ENCODE measurements at regions not wholly inside any gene's neighbourhood (a gene's known extent, or its start where the extent isn't known, plus 50 kb on each side); places are given as distances from the start of the nearest gene placed in this dataset.
"Not testable (repeated sequence)": the region's sequence is repeated elsewhere in the genome, so short reads cannot be mapped to it uniquely, and the experiment has no call there.

GRCh38 chr20:4439461-4439860 is 190.4 kb upstream of the ADRA1D start:
- Histone ChIP-seq H3K4me1 (ENCODE audit: low read length) (no peaks in the 10 kb centered on the region), H3K27me3 (ENCODE audit: low read length) (no peaks in the 10 kb centered on the region), H3K4me3 (ENCODE audit: low read length) (no peak overlapping the region), H3K36me3 (ENCODE audit: insufficient read depth, low read length) (no peaks in the 10 kb centered on the region), H2AFZ (ENCODE audit: low read length) (no peak overlapping the region), H4K20me1 (ENCODE audit: insufficient read depth, low read depth, low read length) (no peaks in the 10 kb centered on the region), H3K9me2 (replicated peaks; ENCODE audit: insufficient read depth, low read length) (no peaks in the 10 kb centered on the region), H3K9me3 (ENCODE audit: low read length) (no peaks in the 10 kb centered on the region), H3K27ac (ENCODE audit: low read length) (no peak overlapping the region), H3K79me2 (ENCODE audit: low read length) (no peaks in the 10 kb centered on the region), H3K4me2 (ENCODE audit: low read depth, low read length, poor library complexity, severe bottlenecking) (no peak overlapping the region), H3K9ac (ENCODE audit: low read length) (no peak overlapping the region)
- no peak for DNase-seq

GRCh38 chr20:4437131-4437530 is 188.0 kb upstream of the ADRA1D start:
- H3K9me3 ChIP-seq (ENCODE audit: low read length), result no peaks in the 10 kb centered on the region
- no peak overlapping the region for H3K27ac ChIP-seq (ENCODE audit: low read length)
- no peaks in the 10 kb centered on the region for H3K27me3 ChIP-seq (ENCODE audit: low read length)
- H3K36me3 ChIP-seq (ENCODE audit: insufficient read depth, low read length), result no peaks in the 10 kb centered on the region
- H3K9ac ChIP-seq (ENCODE audit: low read length), result no peak overlapping the region
- H3K4me1 ChIP-seq (ENCODE audit: low read length), result no peaks in the 10 kb centered on the region
- H2AFZ ChIP-seq (ENCODE audit: low read length), result no peak overlapping the region
- no peak overlapping the region for H3K4me2 ChIP-seq (ENCODE audit: low read depth, low read length, poor library complexity, severe bottlenecking)
- H3K79me2 ChIP-seq (ENCODE audit: low read length), result no peaks in the 10 kb centered on the region
- H3K4me3 ChIP-seq (ENCODE audit: low read length), result no peak overlapping the region
- H4K20me1 ChIP-seq (ENCODE audit: insufficient read depth, low read depth, low read length), result no peaks in the 10 kb centered on the region
- DNase-seq, result no peak
- no peaks in the 10 kb centered on the region for H3K9me2 ChIP-seq (replicated peaks; ENCODE audit: insufficient read depth, low read length)

DNA sequence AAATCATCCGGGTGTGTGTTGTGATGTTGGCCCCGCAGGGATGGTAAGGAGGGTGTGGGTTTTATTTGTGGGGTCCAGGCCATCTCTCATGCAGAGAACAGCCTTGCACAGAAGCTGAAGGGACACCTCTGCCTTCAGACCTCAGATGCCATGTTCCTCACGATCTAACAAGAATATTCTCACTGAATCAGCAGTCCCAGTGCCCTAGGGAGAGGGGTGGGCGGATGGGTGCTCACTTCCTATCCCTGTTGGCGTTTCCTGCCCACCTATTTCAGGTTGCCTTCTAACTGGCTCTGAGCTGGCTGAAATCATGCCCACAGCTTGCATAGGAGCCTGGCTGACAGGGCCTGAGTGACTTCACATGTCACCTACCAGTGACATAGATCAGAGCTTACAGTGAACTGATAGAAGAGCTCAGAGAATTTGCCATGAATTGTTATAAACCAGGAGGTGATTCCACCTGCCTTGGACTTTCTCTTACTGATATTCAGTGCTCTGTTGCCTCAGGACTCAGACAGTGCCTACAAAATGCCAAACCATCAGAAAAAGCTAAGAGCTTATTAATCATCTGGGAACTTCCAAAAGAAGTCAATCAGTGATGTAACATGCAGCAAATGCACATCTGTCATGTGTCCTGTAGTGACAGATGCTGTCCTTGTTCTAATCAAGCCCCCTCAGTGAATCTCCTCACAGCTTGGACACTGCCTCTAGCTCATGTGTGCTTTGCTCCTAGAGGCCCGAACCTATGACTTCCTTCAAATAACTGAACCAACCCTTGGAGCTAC is 186.8 kb upstream of the ADRA1D start:
- H3K4me2 ChIP-seq (ENCODE audit: low read depth, low read length, poor library complexity, severe bottlenecking), result no peak overlapping the region

GRCh38 chr20:4435225-4435624 is 186.1 kb upstream of the ADRA1D start:
- no peak overlapping the region for H2AFZ ChIP-seq (ENCODE audit: low read length)
- H3K27me3 ChIP-seq (ENCODE audit: low read length), result no peaks in the 10 kb centered on the region

More for the DNA sequence above, 186.8 kb upstream of the ADRA1D start:
- no peak overlapping the region for H3K9ac ChIP-seq (ENCODE audit: low read length)
- H3K79me2 ChIP-seq (ENCODE audit: low read length), result no peaks in the 10 kb centered on the region
- no peak for DNase-seq
- no peak overlapping the region for H3K27ac ChIP-seq (ENCODE audit: low read length)
- H4K20me1 ChIP-seq (ENCODE audit: insufficient read depth, low read depth, low read length), result no peaks in the 10 kb centered on the region
- H3K9me2 ChIP-seq (replicated peaks; ENCODE audit: insufficient read depth, low read length), result no peaks in the 10 kb centered on the region
- no peaks in the 10 kb centered on the region for H3K27me3 ChIP-seq (ENCODE audit: low read length)
- no peak overlapping the region for H3K4me3 ChIP-seq (ENCODE audit: low read length)
- H3K36me3 ChIP-seq (ENCODE audit: insufficient read depth, low read length), result no peaks in the 10 kb centered on the region
- H2AFZ ChIP-seq (ENCODE audit: low read length), result no peak overlapping the region
- H3K9me3 ChIP-seq (ENCODE audit: low read length), result no peaks in the 10 kb centered on the region
- H3K4me1 ChIP-seq (ENCODE audit: low read length), result no peaks in the 10 kb centered on the region

DNA sequence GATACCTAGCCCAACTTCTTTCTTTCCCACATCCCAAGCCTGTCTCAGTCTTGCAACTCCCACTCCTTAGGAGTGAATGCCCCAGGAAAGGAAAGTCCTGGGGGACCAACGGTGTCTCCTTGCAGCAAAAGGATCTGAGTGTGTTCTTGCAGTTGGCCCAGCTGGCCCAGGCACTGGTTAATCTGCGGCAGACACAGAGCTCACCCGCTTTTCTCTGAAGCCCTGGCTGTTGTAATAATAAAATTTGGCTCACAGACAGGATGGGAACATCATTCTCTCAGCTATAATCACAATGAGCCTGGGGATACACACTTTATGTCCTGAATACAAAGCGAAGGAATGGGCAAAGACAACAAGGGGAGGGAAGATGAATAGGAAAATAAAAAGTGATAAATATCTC is 185.6 kb upstream of the ADRA1D start:
- DNase-seq, result no peak
- Histone ChIP-seq H2AFZ (ENCODE audit: low read length) (no peak overlapping the region), H4K20me1 (ENCODE audit: insufficient read depth, low read depth, low read length) (no peaks in the 10 kb centered on the region), H3K9ac (ENCODE audit: low read length) (no peak overlapping the region), H3K4me2 (ENCODE audit: low read depth, low read length, poor library complexity, severe bottlenecking) (no peak overlapping the region), H3K27ac (ENCODE audit: low read length) (no peak overlapping the region), H3K79me2 (ENCODE audit: low read length) (no peaks in the 10 kb centered on the region), H3K9me2 (replicated peaks; ENCODE audit: insufficient read depth, low read length) (no peaks in the 10 kb centered on the region), H3K9me3 (ENCODE audit: low read length) (no peaks in the 10 kb centered on the region), H3K27me3 (ENCODE audit: low read length) (no peaks in the 10 kb centered on the region), H3K4me3 (ENCODE audit: low read length) (no peak overlapping the region), H3K4me1 (ENCODE audit: low read length) (no peaks in the 10 kb centered on the region), H3K36me3 (ENCODE audit: insufficient read depth, low read length) (no peaks in the 10 kb centered on the region)

More at GRCh38 chr20:4435225-4435624, 186.1 kb upstream of the ADRA1D start:
- Histone ChIP-seq H3K79me2 (ENCODE audit: low read length) (no peaks in the 10 kb centered on the region), H3K4me1 (ENCODE audit: low read length) (no peaks in the 10 kb centered on the region), H3K4me3 (ENCODE audit: low read length) (no peak overlapping the region), H3K4me2 (ENCODE audit: low read depth, low read length, poor library complexity, severe bottlenecking) (no peak overlapping the region), H3K9me2 (replicated peaks; ENCODE audit: insufficient read depth, low read length) (no peaks in the 10 kb centered on the region), H3K27ac (ENCODE audit: low read length) (no peak overlapping the region), H3K9ac (ENCODE audit: low read length) (no peak overlapping the region), H4K20me1 (ENCODE audit: insufficient read depth, low read depth, low read length) (no peaks in the 10 kb centered on the region), H3K9me3 (ENCODE audit: low read length) (no peaks in the 10 kb centered on the region), H3K36me3 (ENCODE audit: insufficient read depth, low read length) (no peaks in the 10 kb centered on the region)
- no peak for DNase-seq

DNA sequence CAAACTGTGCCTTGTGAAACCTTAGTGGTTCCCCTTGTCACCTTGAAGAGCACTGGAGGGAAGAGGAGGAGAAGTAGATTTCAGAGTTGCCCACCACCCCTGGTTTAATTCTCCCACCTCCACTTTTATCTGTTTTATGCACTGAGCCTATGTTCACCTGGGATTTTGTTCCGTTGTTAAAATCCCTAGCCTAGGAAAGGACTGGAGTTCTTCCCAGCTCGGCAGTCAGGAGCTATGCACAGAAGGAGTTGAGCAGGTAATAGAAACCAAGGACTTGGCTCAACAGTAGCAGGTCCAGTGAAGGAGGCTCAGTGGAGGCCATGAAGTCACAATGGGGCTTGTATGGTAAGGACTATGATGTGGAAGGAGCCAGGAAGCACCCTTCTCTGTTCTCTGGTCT is 182.4 kb upstream of the ADRA1D start:
- no peaks in the 10 kb centered on the region for H3K9me3 ChIP-seq (ENCODE audit: low read length)
- no peak overlapping the region for H3K9ac ChIP-seq (ENCODE audit: low read length)
- no peaks in the 10 kb centered on the region for H3K27me3 ChIP-seq (ENCODE audit: low read length)
- no peaks in the 10 kb centered on the region for H3K79me2 ChIP-seq (ENCODE audit: low read length)
- no peak overlapping the region for H3K4me3 ChIP-seq (ENCODE audit: low read length)
- H3K36me3 ChIP-seq (ENCODE audit: insufficient read depth, low read length), result no peaks in the 10 kb centered on the region
- H3K4me2 ChIP-seq (ENCODE audit: low read depth, low read length, poor library complexity, severe bottlenecking), result no peak overlapping the region
- no peaks in the 10 kb centered on the region for H4K20me1 ChIP-seq (ENCODE audit: insufficient read depth, low read depth, low read length)
- no peaks in the 10 kb centered on the region for H3K9me2 ChIP-seq (replicated peaks; ENCODE audit: insufficient read depth, low read length)
- no peak for DNase-seq
- no peaks in the 10 kb centered on the region for H3K4me1 ChIP-seq (ENCODE audit: low read length)
- no peak overlapping the region for H3K27ac ChIP-seq (ENCODE audit: low read length)
- H2AFZ ChIP-seq (ENCODE audit: low read length), result no peak overlapping the region

GRCh38 chr20:4430826-4431225 is 181.7 kb upstream of the ADRA1D start:
- not testable (repeated sequence) for H3K9ac ChIP-seq (ENCODE audit: low read length); DNase-seq; H3K27me3 ChIP-seq (ENCODE audit: low read length); H4K20me1 ChIP-seq (ENCODE audit: insufficient read depth, low read depth, low read length); H3K27ac ChIP-seq (ENCODE audit: low read length); H3K36me3 ChIP-seq (ENCODE audit: insufficient read depth, low read length); H3K4me1 ChIP-seq (ENCODE audit: low read length); H3K4me2 ChIP-seq (ENCODE audit: low read depth, low read length, poor library complexity, severe bottlenecking); H2AFZ ChIP-seq (ENCODE audit: low read length); H3K4me3 ChIP-seq (ENCODE audit: low read length); H3K79me2 ChIP-seq (ENCODE audit: low read length); H3K9me3 ChIP-seq (ENCODE audit: low read length); H3K9me2 ChIP-seq (replicated peaks; ENCODE audit: insufficient read depth, low read length)

DNA sequence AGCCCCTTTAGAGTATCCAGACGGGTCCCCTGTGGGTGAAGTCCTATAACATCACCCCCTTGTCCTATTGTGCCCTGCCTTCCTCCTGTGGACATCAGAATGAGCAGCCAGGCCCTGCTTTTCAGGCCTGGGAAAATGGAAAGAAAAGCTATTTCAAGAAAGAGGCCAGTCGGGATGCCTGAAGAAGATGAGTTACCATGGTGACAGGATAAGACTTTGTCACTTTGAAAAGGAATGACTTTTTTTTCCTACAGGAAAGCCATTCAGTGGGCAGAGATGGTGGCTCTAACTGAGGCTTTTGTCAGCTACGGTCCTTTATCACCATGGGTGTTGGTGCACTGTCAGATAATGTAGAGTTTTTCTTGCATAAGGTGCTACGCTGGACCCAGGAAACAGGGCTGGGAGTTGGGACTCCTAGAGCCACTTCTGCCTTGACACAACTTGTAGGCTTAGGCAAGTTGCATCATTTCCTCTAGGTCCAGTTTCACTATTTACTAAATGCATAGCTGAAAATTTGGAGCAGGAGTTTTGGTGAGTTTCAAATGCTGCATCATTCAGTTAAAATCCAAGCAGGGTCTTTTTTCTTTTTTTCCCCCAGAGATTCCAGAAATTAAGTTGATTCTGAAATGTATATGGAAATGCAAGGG is 179.0 kb upstream of the ADRA1D start:
- H3K9me3 ChIP-seq (ENCODE audit: low read length), result no peaks in the 10 kb centered on the region
- H3K9ac ChIP-seq (ENCODE audit: low read length), result no peak overlapping the region
- no peaks in the 10 kb centered on the region for H3K27me3 ChIP-seq (ENCODE audit: low read length)
- H3K4me2 ChIP-seq (ENCODE audit: low read depth, low read length, poor library complexity, severe bottlenecking), result no peak overlapping the region
- no peak overlapping the region for H3K4me3 ChIP-seq (ENCODE audit: low read length)
- no peaks in the 10 kb centered on the region for H3K9me2 ChIP-seq (replicated peaks; ENCODE audit: insufficient read depth, low read length)
- H3K79me2 ChIP-seq (ENCODE audit: low read length), result no peaks in the 10 kb centered on the region
- no peaks in the 10 kb centered on the region for H4K20me1 ChIP-seq (ENCODE audit: insufficient read depth, low read depth, low read length)
- no peak overlapping the region for H2AFZ ChIP-seq (ENCODE audit: low read length)
- DNase-seq, result no peak
- H3K27ac ChIP-seq (ENCODE audit: low read length), result no peak overlapping the region
- no peaks in the 10 kb centered on the region for H3K36me3 ChIP-seq (ENCODE audit: insufficient read depth, low read length)
- H3K4me1 ChIP-seq (ENCODE audit: low read length), result no peaks in the 10 kb centered on the region
